ENCODE measurements at regions not wholly inside any gene's neighbourhood (a gene's known extent, or its start where the extent isn't known, plus 50 kb on each side); places are given as distances from the start of the nearest gene placed in this dataset.

- no peaks in the 10 kb centered on the region for H3K9me3 ChIP-seq (ENCODE audit: control insufficient read depth, insufficient read depth, low read depth, low read length)
- TF ChIP-seq SIN3A (IDR thresholded peaks at IDR 0.05; ENCODE audit: borderline replicate concordance, insufficient read depth, low read depth, low read length) (no peak), TCF7L2 (IDR thresholded peaks at IDR 0.05; ENCODE audit: low read depth, low read length) (no peak), CTCF (IDR thresholded peaks at IDR 0.05) (no peak), POLR2AphosphoS5 (IDR thresholded peaks at IDR 0.05; ENCODE audit: low read depth, low read length) (no peak), REST (IDR thresholded peaks at IDR 0.05; ENCODE audit: insufficient read depth in 1 of 2, low read depth in 2 of 2, low read length in 1 of 2) (no peak)
- H3K27ac ChIP-seq (ENCODE audit: low read length), result no peak overlapping the region
- no peak overlapping the region for H3K4me3 ChIP-seq (ENCODE audit: low read depth in 2 of 2, low read length in 2 of 2)
- DNase-seq (ENCODE audit: low read depth, low spot score), result no peak
- BruUV-seq (replicated peaks), result no TSS peak
- no peaks in the 10 kb centered on the region for H3K36me3 ChIP-seq (ENCODE audit: control insufficient read depth, insufficient read depth, low read length)
- no peaks in the 10 kb centered on the region for H3K4me1 ChIP-seq (ENCODE audit: control insufficient read depth, insufficient read depth, low read length)
- no peak for ATAC-seq
- POLR2A ChIA-PET, result interaction anchor here (0.7 kb wide), 1 partner anchor 140 kb away, joined by 5 read pairs; no protein-coding TSS in a partner anchor
- intact Hi-C loops (cut with micrococcal nuclease; ENCODE audit: unreplicated experiment) (no loop called here), in situ Hi-C loops (cut with HindIII; ENCODE audit: low pct_unique_long_range_greater_than_20kb, low sequenced_read_pairs) (no loop called here)
- CTCF ChIA-PET, result no interaction called here
- no peaks in the 10 kb centered on the region for H3K27me3 ChIP-seq (ENCODE audit: control insufficient read depth, insufficient read depth, low read length)
Measured at GRCh38 chr4:79213702-79214101, 112.2 kb downstream of the NAA11 start.

- intact Hi-C loops (cut with micrococcal nuclease; ENCODE audit: unreplicated experiment) (no loop called here), in situ Hi-C loops (cut with HindIII; ENCODE audit: low pct_unique_long_range_greater_than_20kb, low sequenced_read_pairs) (no loop called here)
- ATAC-seq (no peak), DNase-seq (ENCODE audit: low read depth, low spot score) (no peak)
- ChIA-PET POLR2A (no interaction called here), CTCF (no interaction called here)
- TF ChIP-seq TCF7L2 (IDR thresholded peaks at IDR 0.05; ENCODE audit: low read depth, low read length), result no peak
- TF ChIP-seq SIN3A (IDR thresholded peaks at IDR 0.05; ENCODE audit: borderline replicate concordance, insufficient read depth, low read depth, low read length), result no peak
- TF ChIP-seq REST (IDR thresholded peaks at IDR 0.05; ENCODE audit: insufficient read depth in 1 of 2, low read depth in 2 of 2, low read length in 1 of 2), result no peak
- TF ChIP-seq CTCF (IDR thresholded peaks at IDR 0.05), result no peak
- TF ChIP-seq POLR2AphosphoS5 (IDR thresholded peaks at IDR 0.05; ENCODE audit: low read depth, low read length), result no peak
- Histone ChIP-seq H3K4me1 (ENCODE audit: control insufficient read depth, insufficient read depth, low read length) (no peaks in the 10 kb centered on the region), H3K9me3 (ENCODE audit: control insufficient read depth, insufficient read depth, low read depth, low read length) (no peaks in the 10 kb centered on the region), H3K27me3 (ENCODE audit: control insufficient read depth, insufficient read depth, low read length) (no peaks in the 10 kb centered on the region), H3K27ac (ENCODE audit: low read length) (no peak overlapping the region), H3K4me3 (ENCODE audit: low read depth in 2 of 2, low read length in 2 of 2) (no peak overlapping the region), H3K36me3 (ENCODE audit: control insufficient read depth, insufficient read depth, low read length) (no peaks in the 10 kb centered on the region)
- no TSS peak for BruUV-seq (replicated peaks)
Measured at GRCh38 chr4:79213010-79213409, 112.9 kb downstream of the NAA11 start.

Measured in Panc1 (cell line).